ENCODE measurements at regions not wholly inside any gene's neighbourhood (a gene's known extent, or its start where the extent isn't known, plus 50 kb on each side); places are given as distances from the start of the nearest gene placed in this dataset.
"Not testable (repeated sequence)": the region's sequence is repeated elsewhere in the genome, so short reads cannot be mapped to it uniquely, and the experiment has no call there.

- intact Hi-C loops (cut with DNase I): no loop called here
- FAIRE-seq (no peak), DNase-seq (peak in 2 of 6 donors; percentile 59 to 84)
Measured at GRCh38 chr21:9735421-9735961, 785.9 kb upstream of the TPTE start.

GRCh38 chr21:9737301-9737700 lies 784.1 kb upstream of the TPTE start:
- not testable (repeated sequence) for DNase-seq, ATAC-seq

More at GRCh38 chr21:9735421-9735961, 785.9 kb upstream of the TPTE start:
- Histone ChIP-seq H3K27me3 (peaks cover 0 to 7% (median 0%) of the 10 kb centered on the region in 4 donors), H3K27ac (no peak overlapping the region), H3K36me3 (no peaks in the 10 kb centered on the region), H3K4me3 (no peak overlapping the region), H3K4me1 (peaks cover 0 to 2% (median 0%) of the 10 kb centered on the region in 3 donors), H3K9me3 (no peaks in the 10 kb centered on the region)
- 59 to 69% methylated on average over 21 of the region's 21 CpGs for WGBS, 2 donors
- no peak for TF ChIP-seq CTCF (IDR thresholded peaks at IDR 0.05)
- no peak for ATAC-seq

GRCh38 chr21:9737871-9738515 lies 783.4 kb upstream of the TPTE start:
- H3K27me3 ChIP-seq; FAIRE-seq; H3K4me1 ChIP-seq; H3K9me3 ChIP-seq; H3K27ac ChIP-seq; H3K4me3 ChIP-seq; DNase-seq; intact Hi-C loops (cut with DNase I); ATAC-seq; H3K36me3 ChIP-seq: not testable (repeated sequence)
- 45 to 58% methylated on average over 5 of the region's 5 CpGs for WGBS, 2 donors

More at GRCh38 chr21:9737301-9737700, 784.1 kb upstream of the TPTE start:
- WGBS, 2 donors: 50 to 51% methylated on average over 2 of the region's 2 CpGs
- intact Hi-C loops (cut with DNase I); H3K4me1 ChIP-seq; H3K27ac ChIP-seq; H3K4me3 ChIP-seq; H3K36me3 ChIP-seq; H3K9me3 ChIP-seq; FAIRE-seq; H3K27me3 ChIP-seq: not testable (repeated sequence)

DNA sequence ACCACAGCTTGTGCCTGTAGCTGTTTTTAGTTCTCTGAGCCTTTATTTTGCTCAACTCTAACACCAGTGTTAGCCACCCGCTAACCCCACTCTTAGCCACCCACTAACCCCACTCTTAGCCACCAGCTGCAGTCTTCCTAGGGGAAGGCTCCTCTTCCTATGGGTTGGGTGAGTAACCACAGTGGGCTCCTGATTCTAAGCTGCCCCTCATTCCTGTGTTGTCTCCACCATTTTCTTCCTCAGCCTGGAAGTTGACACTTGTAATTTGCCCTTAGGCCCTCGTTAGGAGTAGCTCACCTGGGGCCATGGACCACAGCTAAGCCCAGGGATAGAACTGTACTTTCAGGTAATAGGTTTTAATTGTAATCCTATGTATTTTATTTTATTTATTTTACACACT lies 782.9 kb upstream of the TPTE start:
- Histone ChIP-seq H3K9me3 (no peaks in the 10 kb centered on the region), H3K27ac (no peak overlapping the region)
- peak in 1 of 4 donors; percentile 19 for ATAC-seq

DNA sequence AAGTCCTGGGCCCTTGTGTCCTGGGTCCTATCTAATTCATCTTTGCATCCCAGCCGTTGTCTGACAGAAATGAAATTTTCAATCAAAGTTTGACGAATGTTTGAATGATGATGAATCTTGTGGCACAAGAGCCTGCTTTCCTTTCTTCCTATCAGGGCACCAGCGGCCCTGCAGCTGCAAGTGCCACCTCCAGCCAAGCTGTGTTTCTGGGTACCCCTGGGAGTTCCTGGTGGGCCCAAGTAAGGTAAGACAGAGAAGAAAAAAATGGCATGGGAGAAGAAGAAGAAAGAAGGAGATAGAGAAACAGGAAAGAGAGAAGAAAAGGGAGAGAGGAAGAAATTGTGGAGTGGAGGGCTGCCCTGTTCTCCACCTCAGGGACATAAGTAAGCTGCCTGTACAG lies 782.1 kb upstream of the TPTE start:
- Histone ChIP-seq H3K27ac (no peak overlapping the region), H3K36me3 (no peaks in the 10 kb centered on the region), H3K9me3 (no peaks in the 10 kb centered on the region), H3K4me1 (no peaks in the 10 kb centered on the region), H3K27me3 (peaks cover 0 to 7% (median 0%) of the 10 kb centered on the region in 4 donors), H3K4me3 (no peak overlapping the region)
- intact Hi-C loops (cut with DNase I): no loop called here
- 38 to 41% methylated on average over 3 of the region's 3 CpGs for WGBS, 2 donors
- no peak for ATAC-seq
- DNase-seq: no peak
- no peak for TF ChIP-seq CTCF (IDR thresholded peaks at IDR 0.05)
- no peak for FAIRE-seq

More for the DNA sequence above, 782.9 kb upstream of the TPTE start:
- no peak for FAIRE-seq
- DNase-seq: no peak
- no peak for TF ChIP-seq CTCF (IDR thresholded peaks at IDR 0.05)
- H3K4me1 ChIP-seq: no peaks in the 10 kb centered on the region
- peaks cover 0 to 7% (median 0%) of the 10 kb centered on the region in 4 donors for H3K27me3 ChIP-seq
- WGBS, 2 donors: 27 to 44% methylated on average over 2 of the region's 2 CpGs
- intact Hi-C loops (cut with DNase I): no loop called here
- H3K36me3 ChIP-seq: no peaks in the 10 kb centered on the region
- no peak overlapping the region for H3K4me3 ChIP-seq

- H3K9me3 ChIP-seq: not testable (repeated sequence)
Measured at GRCh38 chr21:9740177-9740941, 781.0 kb upstream of the TPTE start.

GRCh38 chr21:9740991-9741742 lies 780.2 kb upstream of the TPTE start:
- WGBS, 2 donors: 51 to 54% methylated on average over 8 of the region's 8 CpGs
- H3K27me3 ChIP-seq; DNase-seq; H3K4me1 ChIP-seq; H3K36me3 ChIP-seq; H3K9me3 ChIP-seq; FAIRE-seq; intact Hi-C loops (cut with DNase I); ATAC-seq; H3K27ac ChIP-seq; H3K4me3 ChIP-seq: not testable (repeated sequence)

More at GRCh38 chr21:9740177-9740941, 781.0 kb upstream of the TPTE start:
- DNase-seq; intact Hi-C loops (cut with DNase I); H3K4me3 ChIP-seq; H3K36me3 ChIP-seq; FAIRE-seq; H3K27me3 ChIP-seq; H3K4me1 ChIP-seq; H3K27ac ChIP-seq; ATAC-seq: not testable (repeated sequence)
- WGBS, 2 donors: 52 to 55% methylated on average over 8 of the region's 8 CpGs

DNA sequence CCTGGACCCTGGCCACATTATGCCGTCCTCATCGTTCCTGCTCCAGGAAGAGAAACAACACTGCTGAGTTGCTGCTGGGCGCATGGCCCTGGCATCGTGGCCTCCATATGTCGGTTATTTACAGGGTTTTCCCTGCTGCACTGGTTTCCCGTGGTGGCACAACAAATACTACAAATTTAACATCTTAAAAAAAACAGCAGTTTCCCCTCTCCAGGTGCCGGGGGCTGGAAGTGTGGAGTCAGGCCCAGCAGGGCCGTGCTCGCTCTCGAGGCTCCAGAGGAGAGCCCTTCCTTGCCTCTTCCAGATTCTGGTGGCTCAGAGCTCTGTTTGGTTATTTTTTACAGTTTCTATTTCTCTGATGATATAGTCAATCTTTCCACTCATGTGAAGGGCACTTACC lies 777.8 kb upstream of the TPTE start:
- intact Hi-C loops (cut with DNase I); H3K4me3 ChIP-seq; ATAC-seq; FAIRE-seq; H3K4me1 ChIP-seq; DNase-seq; H3K27me3 ChIP-seq; H3K27ac ChIP-seq; H3K36me3 ChIP-seq; H3K9me3 ChIP-seq: not testable (repeated sequence)
- WGBS, 2 donors: 65 to 69% methylated on average over 8 to 10 of the region's 10 CpGs
